H1 (cell line): ENCODE measurements at regions not wholly inside any gene's neighbourhood (a gene's known extent, or its start where the extent isn't known, plus 50 kb on each side); places are given as distances from the start of the nearest gene placed in this dataset.

Experiments used
- ATF2 ChIP-seq: IDR thresholded peaks from 2 replicates; pipeline ENCODE4 v1.6.1; 2012; ENCODE audit warnings: low read length, inconsistent platforms
- EP300 ChIP-seq, 2 experiments: IDR thresholded peaks; 1 replicate in 1 of 2; 2 replicates in 1 of 2; pipeline ENCODE4 v1.6.1; 2011 to 2012; ENCODE audit warnings: low read depth in 2 of 2, low read length in 2 of 2, mild to moderate bottlenecking in 2 of 2, borderline replicate concordance in 1 of 2, inconsistent platforms in 1 of 2, moderate library complexity in 1 of 2
- HDAC2 ChIP-seq, 2 experiments: fragments of 300-600 bp in 1 of 2; sonication (generic) in 1 of 2; IDR thresholded peaks; 2 replicates each; pipeline ENCODE4 v1.6.1; 2011 to 2012; ENCODE audit warnings: low read depth in 2 of 2, low read length in 2 of 2, mild to moderate bottlenecking in 2 of 2, moderate library complexity in 2 of 2, borderline replicate concordance in 1 of 2, inconsistent platforms in 1 of 2
- RBBP5 ChIP-seq: IDR thresholded peaks from 2 replicates; pipeline ENCODE4 v1.7.1; 2012; ENCODE audit warnings: low read depth, mild to moderate bottlenecking, inconsistent platforms, low read length, moderate library complexity, borderline replicate concordance

GRCh38 chr16:54443352-54443751, 156.8 kb upstream of the IRX3 start (continued):
- TF ChIP-seq RBBP5 (no peak), HDAC2 (IDR thresholded peaks at IDR 0.05; ENCODE audit: borderline replicate concordance in 1 of 2, low read depth in 2 of 2, low read length in 2 of 2) (no peak), EP300 (IDR thresholded peaks at IDR 0.05; ENCODE audit: borderline replicate concordance in 1 of 2, low read depth in 2 of 2, low read length in 2 of 2) (no peak), ATF2 (no peak)
- TF ChIP-seq, all 59 proteins: peak for 0
